Stimulated activated naive CD8-positive, alpha-beta T cell treated with anti-CD3 and anti-CD28 coated beads, Interleukin-15, Interleukin-2, amounts not matched to agents 100 ng/mL and 50 ng/mL, for 24 hours (primary cell): ENCODE measurements at regions not wholly inside any gene's neighbourhood (a gene's known extent, or its start where the extent isn't known, plus 50 kb on each side); places are given as distances from the start of the nearest gene placed in this dataset.

Source experiments
- H3K27ac Mint-ChIP-seq: one replicate; pipeline ENCODE4 v1.8.0; 2021; ENCODE audit warnings: mild to moderate bottlenecking, mixed read lengths
- H3K27me3 Mint-ChIP-seq: one replicate; pipeline ENCODE4 v1.8.0; 2021; ENCODE audit warnings: mixed read lengths
- H3K36me3 Mint-ChIP-seq: one replicate; pipeline ENCODE4 v1.8.0; 2021; ENCODE audit warnings: low read depth, mixed read lengths
- H3K4me1 Mint-ChIP-seq: one replicate; pipeline ENCODE4 v1.8.0; 2021; ENCODE audit warnings: low read depth, mixed read lengths
- H3K4me3 Mint-ChIP-seq: one replicate; pipeline ENCODE4 v1.8.0; 2021; ENCODE audit warnings: mild to moderate bottlenecking, mixed read lengths
- H3K9me3 Mint-ChIP-seq: one replicate; pipeline ENCODE4 v1.8.0; 2021; ENCODE audit warnings: mixed read lengths

DNA sequence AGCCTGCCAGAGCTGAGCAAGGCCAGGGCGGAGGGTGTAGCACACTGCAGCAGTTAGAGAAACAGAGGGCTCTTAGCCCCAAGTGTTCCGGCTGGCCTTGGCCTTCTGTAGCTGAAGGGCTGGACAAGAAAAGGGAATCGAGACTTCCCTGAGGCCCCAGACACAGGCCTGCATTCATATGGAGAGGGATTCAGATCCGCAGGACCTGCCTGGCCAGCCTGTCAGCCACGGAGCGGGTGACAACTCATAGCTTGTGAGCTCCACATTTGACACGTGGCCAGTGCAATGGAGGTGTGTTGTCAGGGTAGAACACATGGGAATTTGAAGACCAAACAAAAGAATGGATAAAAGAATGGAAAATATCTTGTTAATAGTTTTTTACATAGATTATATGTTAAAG lies 182.2 kb upstream of the GSC start:
- Mint-ChIP-seq H3K4me3 (no peak overlapping the region), H3K4me1 (no peaks in the 10 kb centered on the region), H3K36me3 (no peaks in the 10 kb centered on the region), H3K27ac (no peak overlapping the region), H3K9me3 (no peaks in the 10 kb centered on the region), H3K27me3 (peaks cover 5% of the 10 kb centered on the region)

DNA sequence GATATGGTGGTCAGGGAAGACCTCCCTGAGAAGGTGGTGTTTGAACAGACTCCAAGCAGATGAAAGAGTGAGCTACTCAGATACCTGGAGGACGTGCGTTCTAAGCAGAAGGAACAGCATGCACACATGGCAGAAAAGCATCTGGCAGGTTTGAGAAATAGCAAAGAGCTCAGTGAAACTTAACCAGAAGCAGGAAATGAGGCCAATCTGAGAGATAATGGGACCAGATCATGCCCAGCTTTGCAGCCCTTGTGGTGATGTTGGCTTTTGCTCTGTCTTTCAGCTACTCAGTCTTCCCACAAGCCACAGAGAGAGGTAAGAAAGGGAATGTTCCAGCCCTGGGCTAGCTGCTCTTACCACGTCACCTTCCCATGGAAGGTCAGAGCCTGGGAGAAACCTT lies 176.3 kb upstream of the GSC start:
- H3K4me1 Mint-ChIP-seq: peaks cover 8% of the 10 kb centered on the region
- no peaks in the 10 kb centered on the region for H3K9me3 Mint-ChIP-seq
- peak overlapping the region; percentile 33 for H3K4me3 Mint-ChIP-seq
- H3K27ac Mint-ChIP-seq: peak overlapping the region; percentile 69
- no peaks in the 10 kb centered on the region for H3K36me3 Mint-ChIP-seq
- H3K27me3 Mint-ChIP-seq: no peaks in the 10 kb centered on the region

DNA sequence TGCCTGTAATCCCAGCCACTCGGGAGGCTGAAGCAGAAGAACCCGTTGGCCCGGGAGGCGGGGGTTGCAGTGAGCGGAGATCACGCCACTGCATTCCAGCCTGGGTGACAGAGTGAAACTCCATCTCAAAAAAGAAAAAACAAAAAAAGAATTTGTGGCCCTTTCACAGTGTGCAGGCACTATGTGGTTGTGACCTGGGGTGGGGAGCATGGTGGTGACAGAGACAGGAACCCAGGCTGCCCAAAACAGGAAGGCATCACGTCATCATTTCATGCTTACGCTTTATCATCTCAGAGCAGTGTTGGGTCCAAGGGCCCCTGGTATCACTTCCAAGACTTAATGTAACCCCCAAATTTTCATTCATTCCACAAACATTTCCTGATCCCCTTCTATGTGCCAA lies 175.7 kb upstream of the GSC start:
- peaks cover 8% of the 10 kb centered on the region for H3K4me1 Mint-ChIP-seq
- H3K36me3 Mint-ChIP-seq: no peaks in the 10 kb centered on the region
- H3K27me3 Mint-ChIP-seq: no peaks in the 10 kb centered on the region
- H3K27ac Mint-ChIP-seq: peak overlapping the region; percentile 69
- H3K4me3 Mint-ChIP-seq: peak overlapping the region; percentile 33
- no peaks in the 10 kb centered on the region for H3K9me3 Mint-ChIP-seq

DNA sequence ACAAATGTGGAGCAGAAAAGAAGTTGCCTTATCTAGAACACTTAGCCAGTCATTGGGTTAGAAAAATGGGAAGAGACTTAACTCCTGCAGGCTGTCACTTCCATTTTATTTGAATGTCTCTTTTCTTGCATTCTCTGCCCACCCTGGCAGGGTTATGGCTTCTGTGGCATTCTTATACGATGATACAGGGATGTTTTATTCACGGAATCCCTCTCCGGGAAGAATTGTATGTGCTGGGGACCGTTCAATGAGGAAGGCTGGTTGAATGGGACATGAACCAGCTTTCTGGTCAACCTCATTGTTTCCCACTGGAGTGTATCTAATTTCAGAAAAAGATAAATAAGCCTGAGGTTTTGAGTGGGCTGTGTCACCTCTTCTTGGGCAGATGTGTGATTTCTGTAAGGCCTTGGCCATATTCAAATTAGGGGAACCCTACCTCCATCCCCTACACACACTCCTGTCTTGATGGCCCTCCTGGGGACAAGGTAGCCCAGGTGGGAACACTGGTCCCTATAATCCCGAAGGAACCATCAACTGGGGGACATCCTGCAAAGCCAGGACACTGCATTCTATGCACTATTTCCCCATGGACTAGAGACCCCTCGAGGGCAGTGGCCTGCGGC lies 174.8 kb upstream of the GSC start:
- Mint-ChIP-seq H3K27me3 (no peaks in the 10 kb centered on the region), H3K4me1 (peaks cover 8% of the 10 kb centered on the region), H3K4me3 (no peak overlapping the region), H3K36me3 (no peaks in the 10 kb centered on the region), H3K9me3 (no peaks in the 10 kb centered on the region), H3K27ac (no peak overlapping the region)

DNA sequence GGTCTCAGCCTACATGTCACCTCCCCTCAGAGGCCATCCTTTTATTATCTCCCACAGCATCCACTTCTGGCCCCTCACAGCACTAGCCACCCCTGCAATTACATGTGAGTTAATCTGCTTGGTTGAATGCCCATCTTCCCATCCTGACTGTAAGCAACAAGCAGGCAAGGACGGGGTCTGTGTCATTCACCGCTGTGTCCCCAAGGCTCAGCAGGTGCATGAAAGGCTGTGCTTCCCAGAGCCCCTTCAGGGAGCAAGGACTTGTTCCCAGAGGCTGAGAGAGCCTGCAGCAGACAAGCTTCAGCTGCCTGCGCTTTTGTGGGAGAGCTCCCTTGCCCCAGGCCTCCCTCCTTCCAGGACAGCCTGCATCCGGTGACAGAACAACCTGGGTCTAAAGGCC lies 172.7 kb upstream of the GSC start:
- Mint-ChIP-seq H3K27me3 (no peaks in the 10 kb centered on the region), H3K9me3 (no peaks in the 10 kb centered on the region)

DNA sequence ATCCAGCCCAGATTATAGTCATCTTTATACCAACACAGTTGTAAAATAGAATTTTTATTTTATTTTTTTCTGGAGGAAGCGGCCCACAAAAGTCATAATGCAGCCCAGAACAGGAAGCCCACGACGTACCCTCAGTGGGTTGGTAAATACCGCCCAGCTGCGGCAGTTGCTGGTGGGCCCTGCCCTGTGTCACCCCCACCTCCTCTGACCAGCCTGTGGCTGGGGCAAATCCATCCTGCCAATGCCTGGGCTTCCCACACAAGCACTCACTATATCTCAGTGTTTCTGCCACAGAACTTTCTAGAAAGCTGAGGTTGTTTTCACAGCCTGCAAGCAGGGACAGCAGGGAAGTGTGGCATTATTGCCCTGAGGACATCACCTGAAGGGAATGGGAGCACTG lies 171.4 kb upstream of the GSC start:
- H3K36me3 Mint-ChIP-seq: no peaks in the 10 kb centered on the region
- H3K4me1 Mint-ChIP-seq: peaks cover 7% of the 10 kb centered on the region
- H3K4me3 Mint-ChIP-seq: no peak overlapping the region
- H3K9me3 Mint-ChIP-seq: no peaks in the 10 kb centered on the region
- H3K27me3 Mint-ChIP-seq: no peaks in the 10 kb centered on the region
- H3K27ac Mint-ChIP-seq: no peak overlapping the region

More for the DNA sequence above, 172.7 kb upstream of the GSC start:
- Mint-ChIP-seq H3K4me3 (no peak overlapping the region), H3K4me1 (peaks cover 8% of the 10 kb centered on the region), H3K36me3 (no peaks in the 10 kb centered on the region), H3K27ac (no peak overlapping the region)

DNA sequence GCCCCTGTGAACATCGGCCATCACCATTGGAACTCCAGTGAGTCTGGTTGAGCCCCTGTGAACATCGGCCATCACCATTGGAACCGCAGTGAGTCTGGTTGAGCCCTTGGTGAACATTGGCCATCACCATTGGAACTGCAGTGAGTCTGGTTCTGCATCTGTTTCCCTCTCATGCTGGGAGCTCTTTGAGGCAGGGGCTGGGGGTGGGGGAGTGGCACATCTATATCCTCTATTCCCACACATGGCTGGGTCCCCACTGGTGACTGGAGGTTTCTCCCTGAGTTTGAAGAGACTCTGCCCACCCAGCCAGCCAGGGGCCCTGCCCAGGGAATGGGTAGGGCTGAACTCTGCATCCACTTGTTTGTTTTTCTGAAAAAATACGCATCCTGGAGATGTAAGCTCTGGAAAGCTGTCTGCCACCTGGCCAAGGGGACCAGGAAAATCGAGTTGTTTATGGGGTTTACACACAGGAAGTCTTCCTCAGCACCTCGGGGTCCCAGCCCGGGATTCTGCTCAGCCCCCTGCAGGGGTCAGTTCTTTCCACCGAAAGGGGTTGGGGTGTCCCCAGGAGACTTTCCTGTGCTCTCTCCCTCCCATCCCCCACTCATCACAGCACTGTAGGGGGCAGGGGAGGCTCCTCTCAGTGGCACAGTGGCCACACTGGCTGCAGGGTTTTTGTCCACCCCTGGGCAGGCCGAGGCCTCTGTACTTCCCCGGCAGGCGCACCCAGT lies 170.5 kb upstream of the GSC start:
- Mint-ChIP-seq H3K4me3 (no peak overlapping the region), H3K27me3 (no peaks in the 10 kb centered on the region), H3K27ac (no peak overlapping the region), H3K9me3 (no peaks in the 10 kb centered on the region), H3K36me3 (no peaks in the 10 kb centered on the region), H3K4me1 (no peaks in the 10 kb centered on the region)

DNA sequence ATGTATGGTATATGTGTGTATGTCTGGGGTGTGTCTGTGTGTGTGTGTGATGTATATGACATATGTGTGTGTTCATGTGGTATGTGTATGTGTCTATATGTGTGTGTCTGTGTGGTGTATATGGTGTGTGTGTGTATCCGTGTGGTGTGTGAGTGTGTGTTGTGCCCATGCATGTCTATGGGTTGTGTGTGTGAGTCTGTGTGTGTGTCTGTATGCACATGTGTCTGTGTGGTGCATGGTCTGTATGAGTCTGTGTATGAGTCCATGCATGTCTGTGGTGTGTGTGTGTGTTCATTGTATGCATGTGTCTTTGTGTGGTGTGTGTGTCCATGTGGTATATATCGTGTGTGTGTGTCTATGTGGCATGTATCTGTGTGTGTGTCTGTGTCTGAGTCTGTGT lies 168.1 kb upstream of the GSC start:
- Mint-ChIP-seq H3K9me3 (no peaks in the 10 kb centered on the region), H3K27me3 (no peaks in the 10 kb centered on the region), H3K4me1 (no peaks in the 10 kb centered on the region), H3K27ac (no peak overlapping the region), H3K36me3 (no peaks in the 10 kb centered on the region), H3K4me3 (no peak overlapping the region)

DNA sequence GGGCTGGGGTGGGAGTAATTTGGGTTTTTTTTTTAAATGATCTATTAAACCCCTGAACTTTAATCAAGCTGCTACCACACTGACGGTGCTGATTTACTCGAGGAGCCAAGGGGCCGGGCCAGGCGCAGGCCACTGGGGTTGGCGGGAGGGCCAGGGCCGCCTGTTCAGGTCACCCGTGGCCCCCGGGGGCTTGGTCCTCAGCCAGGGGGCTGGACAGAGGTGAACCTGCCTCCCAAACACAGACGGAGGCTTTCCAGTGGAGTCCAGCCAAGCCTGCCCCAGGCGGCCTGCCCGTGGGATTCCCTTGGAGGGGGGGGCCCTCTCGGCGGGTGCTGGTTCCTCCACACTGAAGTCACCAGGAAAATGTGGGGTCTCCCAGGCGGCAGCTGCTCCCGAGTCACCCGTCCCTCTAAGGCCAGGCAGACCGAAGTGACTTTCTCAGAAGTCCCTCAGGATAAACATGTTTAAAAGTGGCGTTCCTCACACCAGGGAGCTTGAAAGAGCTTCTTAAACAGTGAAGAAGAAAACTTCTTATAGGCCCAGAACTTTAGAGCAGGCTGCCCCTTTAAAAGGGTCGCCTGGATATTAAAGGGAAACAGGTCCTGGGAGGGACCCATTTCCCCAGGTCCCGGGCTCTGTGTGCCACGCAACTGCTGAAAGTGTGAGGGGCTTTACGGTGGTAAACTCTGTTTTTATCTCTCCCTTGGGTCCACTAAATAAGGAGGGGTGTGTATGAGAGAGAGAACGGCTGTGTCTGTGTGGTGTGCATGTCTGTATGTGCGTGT lies 167.2 kb upstream of the GSC start:
- Mint-ChIP-seq H3K4me1 (no peaks in the 10 kb centered on the region), H3K27ac (no peak overlapping the region), H3K4me3 (no peak overlapping the region), H3K27me3 (no peaks in the 10 kb centered on the region), H3K9me3 (no peaks in the 10 kb centered on the region), H3K36me3 (no peaks in the 10 kb centered on the region)

DNA sequence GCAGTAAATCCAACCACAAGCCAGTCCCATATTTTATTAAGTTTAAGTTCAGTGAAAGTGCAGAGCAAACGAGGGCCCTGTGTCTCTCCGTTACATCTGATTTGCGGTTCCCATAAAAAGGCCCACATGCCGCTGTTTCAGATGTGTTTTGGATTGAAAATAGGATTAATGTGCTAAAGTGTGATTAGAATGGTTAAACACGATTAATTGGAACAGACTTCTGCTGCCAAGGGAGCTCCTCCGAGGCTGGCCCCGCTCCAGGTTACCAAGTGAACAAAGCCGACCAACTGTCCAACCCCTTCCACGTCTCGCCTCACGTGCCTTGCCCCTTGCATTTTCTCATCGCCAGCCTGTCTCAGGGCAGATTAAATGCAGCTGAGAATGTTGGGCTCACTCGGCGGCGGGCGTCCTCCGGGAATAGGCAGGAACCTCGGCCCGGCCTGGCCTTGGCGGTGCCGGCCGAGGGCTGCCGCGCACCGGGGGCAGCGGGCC lies 166.5 kb upstream of the GSC start:
- Mint-ChIP-seq H3K9me3 (no peaks in the 10 kb centered on the region), H3K4me3 (no peak overlapping the region), H3K36me3 (no peaks in the 10 kb centered on the region), H3K27me3 (no peaks in the 10 kb centered on the region), H3K4me1 (no peaks in the 10 kb centered on the region), H3K27ac (no peak overlapping the region)

DNA sequence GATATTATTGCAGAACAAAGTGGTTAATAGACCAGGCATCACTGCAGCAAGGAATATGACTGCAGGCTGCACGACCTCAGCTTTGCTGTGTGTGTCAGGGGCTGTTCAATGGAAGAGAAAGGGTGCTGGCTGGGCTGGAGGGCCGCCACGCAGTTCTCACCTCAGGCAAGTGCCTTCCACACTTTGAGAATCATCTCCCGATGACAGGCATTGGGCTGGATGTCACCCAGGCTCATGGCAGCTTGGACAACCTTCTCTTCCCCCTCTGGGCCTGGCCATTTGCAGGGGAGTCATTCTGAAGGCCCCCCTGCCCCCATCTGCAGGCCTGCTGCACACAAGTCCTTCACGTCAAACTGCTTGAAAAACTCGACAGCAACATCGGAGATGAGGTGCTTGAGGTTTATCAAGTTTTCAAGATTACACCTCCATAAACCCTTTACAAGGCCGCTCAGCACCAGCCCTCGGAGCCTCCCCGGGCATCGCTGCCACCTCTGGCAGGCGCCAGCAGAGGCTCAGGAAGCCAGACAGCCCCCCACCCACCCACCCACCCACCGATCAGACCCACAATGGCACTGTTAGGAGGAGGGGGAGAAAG lies 165.9 kb upstream of the GSC start:
- H3K36me3 Mint-ChIP-seq: no peaks in the 10 kb centered on the region
- H3K9me3 Mint-ChIP-seq: no peaks in the 10 kb centered on the region
- H3K4me1 Mint-ChIP-seq: no peaks in the 10 kb centered on the region
- H3K4me3 Mint-ChIP-seq: no peak overlapping the region
- H3K27ac Mint-ChIP-seq: no peak overlapping the region
- H3K27me3 Mint-ChIP-seq: no peaks in the 10 kb centered on the region

DNA sequence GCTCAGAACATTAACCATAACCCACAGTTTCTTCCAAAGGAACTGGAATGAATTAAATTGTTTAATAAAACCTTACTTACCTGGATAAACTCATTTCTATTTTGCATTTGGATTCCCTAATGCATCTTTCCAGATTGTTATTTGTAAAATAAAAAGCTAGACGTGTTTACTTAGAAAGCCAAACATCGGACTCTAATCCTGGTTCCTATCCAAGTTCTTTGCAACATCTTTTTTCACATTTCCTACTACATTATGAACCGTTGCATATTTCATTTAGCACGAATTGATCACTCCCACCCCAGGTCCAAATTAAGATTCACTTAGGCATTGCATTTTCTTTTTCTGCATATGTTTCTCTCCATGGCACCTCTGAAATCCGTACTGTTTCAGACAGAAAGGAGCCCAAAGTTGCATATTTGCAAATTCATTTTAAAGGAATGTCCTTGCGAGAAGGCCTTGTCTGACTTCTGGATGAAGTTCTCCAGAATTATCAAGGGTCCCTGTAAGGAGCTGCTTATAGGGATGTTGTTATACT lies 164.4 kb upstream of the GSC start:
- H3K27ac Mint-ChIP-seq: no peak overlapping the region
- no peaks in the 10 kb centered on the region for H3K9me3 Mint-ChIP-seq
- H3K36me3 Mint-ChIP-seq: no peaks in the 10 kb centered on the region
- H3K4me1 Mint-ChIP-seq: no peaks in the 10 kb centered on the region
- H3K4me3 Mint-ChIP-seq: no peak overlapping the region
- no peaks in the 10 kb centered on the region for H3K27me3 Mint-ChIP-seq

DNA sequence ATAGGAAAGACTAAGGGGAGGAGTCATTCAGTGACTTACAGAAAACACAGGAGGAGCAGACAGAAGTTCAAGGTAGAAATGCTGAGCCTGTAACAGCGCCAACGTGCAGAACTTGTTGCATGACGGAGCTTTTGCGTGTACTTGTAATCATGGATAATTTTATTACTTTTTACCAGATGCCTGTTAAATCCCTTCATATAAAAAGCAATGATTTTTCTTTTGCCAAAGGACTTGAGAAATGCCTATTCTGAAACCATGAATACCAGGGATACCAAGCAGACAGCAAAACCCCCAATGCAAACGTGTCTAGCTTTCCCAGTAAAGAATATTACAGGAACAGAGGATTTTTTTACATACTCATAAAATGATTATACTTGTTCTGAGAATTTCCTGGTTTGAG lies 163.6 kb upstream of the GSC start:
- Mint-ChIP-seq H3K36me3 (no peaks in the 10 kb centered on the region), H3K27me3 (no peaks in the 10 kb centered on the region), H3K9me3 (no peaks in the 10 kb centered on the region), H3K4me3 (no peak overlapping the region), H3K27ac (no peak overlapping the region), H3K4me1 (no peaks in the 10 kb centered on the region)

DNA sequence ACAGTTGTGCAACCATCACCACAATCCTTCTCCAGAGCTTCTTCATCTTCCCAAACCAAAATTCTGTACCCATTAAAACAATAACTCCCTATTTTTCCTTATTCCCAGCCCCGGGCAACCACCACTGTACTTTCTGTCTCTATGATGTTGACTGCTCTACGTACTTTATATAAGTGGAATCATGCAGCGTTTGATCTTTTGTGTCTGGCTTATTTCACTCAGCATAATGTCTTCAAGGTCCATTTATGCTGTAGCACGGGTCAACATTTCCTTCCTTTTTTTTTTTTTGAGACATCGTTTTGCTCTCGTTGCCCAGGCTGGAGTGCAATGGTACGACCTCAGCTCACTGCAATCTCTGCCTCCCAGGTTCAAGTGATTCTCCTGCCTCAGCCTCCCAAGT lies 162.7 kb upstream of the GSC start:
- Mint-ChIP-seq H3K4me3 (no peak overlapping the region), H3K27ac (no peak overlapping the region), H3K36me3 (no peaks in the 10 kb centered on the region), H3K27me3 (no peaks in the 10 kb centered on the region), H3K4me1 (no peaks in the 10 kb centered on the region), H3K9me3 (no peaks in the 10 kb centered on the region)

DNA sequence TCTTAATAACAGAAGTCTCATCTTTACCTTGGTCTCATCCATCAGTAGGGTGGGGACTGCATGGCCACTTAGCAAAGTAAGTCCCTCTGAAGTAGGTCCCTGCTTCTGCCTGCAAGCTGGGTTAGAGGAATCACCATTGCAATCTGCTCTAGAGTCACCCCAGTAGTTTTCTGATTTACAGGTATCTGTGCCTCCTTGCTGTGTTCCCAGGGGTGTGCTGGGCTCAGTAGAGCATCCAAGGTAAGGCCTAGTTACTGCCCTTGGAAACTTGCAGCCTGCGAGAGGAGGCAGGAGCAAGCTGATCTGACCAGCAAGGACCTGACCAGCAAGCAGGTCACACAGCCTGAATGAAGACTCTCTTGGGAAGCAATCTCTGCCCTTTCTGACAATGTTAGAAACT lies 160.8 kb upstream of the GSC start:
- H3K9me3 Mint-ChIP-seq: peaks cover 1% of the 10 kb centered on the region
- no peak overlapping the region for H3K4me3 Mint-ChIP-seq
- H3K36me3 Mint-ChIP-seq: no peaks in the 10 kb centered on the region
- H3K27me3 Mint-ChIP-seq: peaks cover 5% of the 10 kb centered on the region
- no peaks in the 10 kb centered on the region for H3K4me1 Mint-ChIP-seq
- no peak overlapping the region for H3K27ac Mint-ChIP-seq
